ENCODE measurements at regions not wholly inside any gene's neighbourhood (a gene's known extent, or its start where the extent isn't known, plus 50 kb on each side); places are given as distances from the start of the nearest gene placed in this dataset.

- TF ChIP-seq CTCF (IDR thresholded peaks at IDR 0.05; ENCODE audit: insufficient read depth, low read depth, low read length) (no peak), EZH2 (IDR thresholded peaks at IDR 0.05; ENCODE audit: insufficient read depth, low read length) (no peak)
Observed at GRCh38 chr2:113376913-113377445, 60.5 kb upstream of the ZNG1B start.
